Islet precursor cell (in vitro differentiated cells): ENCODE measurements at regions not wholly inside any gene's neighbourhood (a gene's known extent, or its start where the extent isn't known, plus 50 kb on each side); places are given as distances from the start of the nearest gene placed in this dataset.

ENCODE experiments used
- DNase-seq: peaks from one replicate; pipeline ENCODE4 v3.0.0-alpha.2; 2018

GRCh38 chr5:76030343-76030742 lies 52.8 kb upstream of the SV2C start:
- no peak for DNase-seq

- no peak for DNase-seq
Observed at GRCh38 chr5:76029739-76030138, 53.4 kb upstream of the SV2C start.

GRCh38 chr5:76025790-76026189 lies 57.4 kb upstream of the SV2C start:
- DNase-seq = no peak

- DNase-seq = no peak
Observed at GRCh38 chr5:76025069-76025468, 58.1 kb upstream of the SV2C start.

GRCh38 chr5:76022611-76023010 lies 60.6 kb upstream of the SV2C start:
- DNase-seq = no peak

- no peak for DNase-seq
Observed at GRCh38 chr5:76021936-76022584, 61.1 kb upstream of the SV2C start.

GRCh38 chr5:76016258-76016657 lies 66.9 kb upstream of the SV2C start:
- no peak for DNase-seq

- no peak for DNase-seq
Observed at GRCh38 chr5:76014005-76014404, 69.2 kb upstream of the SV2C start.

GRCh38 chr5:76007904-76008303 lies 75.3 kb upstream of the SV2C start:
- DNase-seq = no peak

GRCh38 chr5:76000582-76000981 lies 82.6 kb upstream of the SV2C start:
- no peak for DNase-seq

GRCh38 chr5:75993643-75994520 lies 89.3 kb upstream of the SV2C start:
- DNase-seq = no peak

- DNase-seq = no peak
Observed at GRCh38 chr5:75993183-75993582, 90.0 kb upstream of the SV2C start.

GRCh38 chr5:75992753-75993152 lies 90.4 kb upstream of the SV2C start:
- DNase-seq = no peak

- DNase-seq = no peak
Observed at GRCh38 chr5:75985077-75985476, 98.1 kb upstream of the SV2C start.

GRCh38 chr5:75975496-75975895 lies 107.7 kb upstream of the SV2C start:
- DNase-seq = no peak

GRCh38 chr5:75965292-75965691 lies 117.9 kb upstream of the SV2C start:
- no peak for DNase-seq

GRCh38 chr5:75964008-75964407 lies 119.2 kb upstream of the SV2C start:
- DNase-seq = no peak

- no peak for DNase-seq
Observed at GRCh38 chr5:75963554-75963953, 119.6 kb upstream of the SV2C start.

- no peak for DNase-seq
Observed at GRCh38 chr5:75961818-75962217, 121.4 kb upstream of the SV2C start.

- no peak for DNase-seq
Observed at GRCh38 chr5:75960129-75960528, 123.1 kb upstream of the SV2C start.

GRCh38 chr5:75952963-75953362 lies 130.2 kb upstream of the SV2C start:
- no peak for DNase-seq

GRCh38 chr5:75952291-75952690 lies 130.9 kb upstream of the SV2C start:
- DNase-seq = no peak

- DNase-seq = no peak
Observed at GRCh38 chr5:75951716-75952115, 131.5 kb upstream of the SV2C start.

- DNase-seq = no peak
Observed at GRCh38 chr5:75951158-75951557, 132.0 kb upstream of the SV2C start.

GRCh38 chr5:75948438-75948837 lies 134.7 kb upstream of the SV2C start:
- no peak for DNase-seq
